H1 (cell line): ENCODE measurements at regions not wholly inside any gene's neighbourhood (a gene's known extent, or its start where the extent isn't known, plus 50 kb on each side); places are given as distances from the start of the nearest gene placed in this dataset.

Source experiments
- CHD1 ChIP-seq: IDR thresholded peaks from 2 replicates; pipeline ENCODE4 v1.6.1; 2012; ENCODE audit warnings: low read depth, low read length, improper control_type of control experiment
- GABPA ChIP-seq: IDR thresholded peaks from 2 replicates; pipeline ENCODE4 v1.6.1; 2011; ENCODE audit warnings: mild to moderate bottlenecking, low read length, moderate library complexity, borderline replicate concordance; ENCODE audit not compliant: insufficient read depth
- RBBP5 ChIP-seq: IDR thresholded peaks from 2 replicates; pipeline ENCODE4 v1.7.1; 2012; ENCODE audit warnings: low read depth, mild to moderate bottlenecking, inconsistent platforms, low read length, moderate library complexity, borderline replicate concordance
- SUZ12 ChIP-seq: fragments of 200-600 bp; sonication (generic); IDR thresholded peaks from 2 replicates; pipeline ENCODE4 v1.6.1; 2012; ENCODE audit warnings: mild to moderate bottlenecking, inconsistent platforms, low read length, moderate library complexity, mixed read lengths
- TF ChIP-seq, protein P1 (sequence below): IDR thresholded peaks from 2 replicates; pipeline ENCODE4 v1.6.1; 2011; ENCODE audit warnings: low read depth, mild to moderate bottlenecking, low read length; ENCODE audit not compliant: insufficient read depth

DNA sequence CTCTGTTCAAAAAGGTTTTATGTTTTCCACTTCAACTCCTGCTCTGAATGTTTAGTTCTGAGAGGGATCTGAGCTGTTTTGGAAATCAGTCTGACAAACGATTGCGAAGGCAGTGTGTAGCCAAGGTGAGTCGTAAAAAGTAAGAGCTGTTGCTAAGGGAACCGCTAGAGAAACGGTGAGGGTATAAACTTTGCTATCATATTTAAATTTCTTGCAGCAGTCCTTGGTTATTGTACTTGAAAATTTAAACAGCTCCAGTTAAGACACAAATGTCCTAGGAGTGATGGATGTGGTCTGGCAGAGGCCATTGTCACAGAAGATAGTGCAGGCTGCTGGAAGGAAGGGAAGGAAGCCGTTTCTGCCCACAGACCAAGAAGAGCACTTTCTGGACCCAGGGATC, 64.9 kb upstream of the CITED2 start (continued):
- TF ChIP-seq CHD1 (no peak), SUZ12 (no peak), RBBP5 (no peak), GABPA (no peak)
- TF ChIP-seq, protein P1, sequence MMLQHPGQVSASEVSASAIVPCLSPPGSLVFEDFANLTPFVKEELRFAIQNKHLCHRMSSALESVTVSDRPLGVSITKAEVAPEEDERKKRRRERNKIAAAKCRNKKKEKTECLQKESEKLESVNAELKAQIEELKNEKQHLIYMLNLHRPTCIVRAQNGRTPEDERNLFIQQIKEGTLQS: no peak
